Neural progenitor cell (in vitro differentiated cells): ENCODE measurements at regions not wholly inside any gene's neighbourhood (a gene's known extent, or its start where the extent isn't known, plus 50 kb on each side); places are given as distances from the start of the nearest gene placed in this dataset.

ENCODE experiments used
- DNase-seq: peaks from one replicate; pipeline ENCODE4 v3.0.0-alpha.2; 2016; ENCODE audit warnings: low spot score
- H2AFZ ChIP-seq: fragments of 200-600 bp; sonication (generic); replicated peaks from 2 replicates; pipeline ENCODE4 v1.6.1; 2016; ENCODE audit warnings: antibody characterized with exemption
- H3F3A ChIP-seq: fragments of 200-600 bp; sonication (generic); 2 replicates; pipeline ENCODE4 v1.6.1; 2016; ENCODE audit warnings: antibody characterized with exemption, low read depth
- H3K27ac ChIP-seq: fragments of 200-600 bp; sonication (generic); 2 replicates; pipeline ENCODE4 v1.5.1; 2016; ENCODE audit warnings: mild to moderate bottlenecking
- H3K27me3 ChIP-seq: fragments of 200-600 bp; sonication (generic); 2 replicates; pipeline ENCODE4 v1.6.1; 2016; ENCODE audit warnings: mild to moderate bottlenecking, moderate library complexity
- H3K36me3 ChIP-seq: fragments of 200-600 bp; sonication (generic); 2 replicates; pipeline ENCODE4 v1.5.1; 2016
- H3K4me1 ChIP-seq: fragments of 200-600 bp; sonication (generic); 2 replicates; pipeline ENCODE4 v1.6.1; 2016; ENCODE audit warnings: mixed run types
- H3K4me2 ChIP-seq: fragments of 200-600 bp; sonication (generic); 2 replicates; pipeline ENCODE4 v1.6.1; 2016
- H3K4me3 ChIP-seq: fragments of 200-600 bp; sonication (generic); 2 replicates; pipeline ENCODE4 v1.5.1; 2016
- H3K79me2 ChIP-seq: fragments of 200-600 bp; sonication (generic); 2 replicates; pipeline ENCODE4 v1.6.1; 2016; ENCODE audit warnings: low read depth
- H3K9ac ChIP-seq: fragments of 200-600 bp; sonication (generic); 2 replicates; pipeline ENCODE4 v1.6.1; 2016
- H3K9me3 ChIP-seq: fragments of 200-600 bp; sonication (generic); 2 replicates; pipeline ENCODE4 v1.5.1; 2016; ENCODE audit warnings: low read depth
- H4K20me1 ChIP-seq: fragments of 200-600 bp; sonication (generic); 2 replicates; pipeline ENCODE4 v1.6.1; 2016; ENCODE audit warnings: low read depth
- H3K27ac Mint-ChIP-seq: 3 replicates; pipeline ENCODE4 v1.8.0; 2021; ENCODE audit warnings: mixed read lengths
- H3K27me3 Mint-ChIP-seq: 2 replicates; pipeline ENCODE4 v1.8.0; 2022; ENCODE audit warnings: low read depth, mild to moderate bottlenecking, inconsistent platforms, moderate library complexity, mixed read lengths; ENCODE audit not compliant: insufficient read depth
- H3K36me3 Mint-ChIP-seq: 3 replicates; pipeline ENCODE4 v1.8.0; 2021; ENCODE audit warnings: mixed read lengths
- H3K4me1 Mint-ChIP-seq: 3 replicates; pipeline ENCODE4 v1.8.0; 2021; ENCODE audit warnings: mixed read lengths
- H3K4me3 Mint-ChIP-seq: 3 replicates; pipeline ENCODE4 v1.8.0; 2021; ENCODE audit warnings: mild to moderate bottlenecking, moderate library complexity, mixed read lengths
- H3K9me3 Mint-ChIP-seq: 3 replicates; pipeline ENCODE4 v1.8.0; 2020; ENCODE audit warnings: mixed read lengths
- CTCF ChIP-seq: fragments of 200-600 bp; sonication (generic); IDR thresholded peaks from 2 replicates; pipeline ENCODE4 v1.5.1; 2017; ENCODE audit warnings: antibody characterized with exemption, mild to moderate bottlenecking
- EZH2 ChIP-seq: fragments of 200-600 bp; sonication (generic); IDR thresholded peaks from 2 replicates; pipeline ENCODE4 v1.6.1; 2017; ENCODE audit warnings: antibody characterized with exemption, mild to moderate bottlenecking, moderate library complexity
- EZH2phosphoT487 ChIP-seq: fragments of 200-600 bp; sonication (generic); IDR thresholded peaks from 2 replicates; pipeline ENCODE4 v1.6.1; 2017; ENCODE audit warnings: antibody characterized with exemption

- Mint-ChIP-seq H3K4me1 (no peaks in the 10 kb centered on the region), H3K9me3 (peaks cover 3% of the 10 kb centered on the region), H3K36me3 (no peaks in the 10 kb centered on the region), H3K4me3 (no peak overlapping the region), H3K27me3 (peaks cover 2% of the 10 kb centered on the region), H3K27ac (no peak overlapping the region)
- H3K27me3 ChIP-seq, result no peaks in the 10 kb centered on the region
- H3K4me3 ChIP-seq, result no peak overlapping the region
- no peak for DNase-seq
- H3K4me2 ChIP-seq, result no peak overlapping the region
- H3K4me1 ChIP-seq, result no peaks in the 10 kb centered on the region
- H4K20me1 ChIP-seq, result no peaks in the 10 kb centered on the region
- no peaks in the 10 kb centered on the region for H3K79me2 ChIP-seq
- no peaks in the 10 kb centered on the region for H3K9me3 ChIP-seq
- no peak overlapping the region for H3K27ac ChIP-seq
- TF ChIP-seq CTCF (no peak), EZH2phosphoT487 (no peak), EZH2 (no peak)
- no peak overlapping the region for H3K9ac ChIP-seq
- H2AFZ ChIP-seq, result no peak overlapping the region
- no peaks in the 10 kb centered on the region for H3F3A ChIP-seq
- H3K36me3 ChIP-seq, result no peaks in the 10 kb centered on the region
These were observed 173.7 kb downstream of the C1D start for GRCh38 chr2:67889056-67889455.

GRCh38 chr2:67891642-67892041 is 171.2 kb downstream of the C1D start:
- no peaks in the 10 kb centered on the region for H3K36me3 ChIP-seq
- no peak overlapping the region for H2AFZ ChIP-seq
- H3K27me3 ChIP-seq, result no peaks in the 10 kb centered on the region
- H3F3A ChIP-seq, result no peaks in the 10 kb centered on the region
- peaks cover 19% of the 10 kb centered on the region for H3K4me1 ChIP-seq
- H4K20me1 ChIP-seq, result no peaks in the 10 kb centered on the region
- Mint-ChIP-seq H3K27ac (no peak overlapping the region), H3K9me3 (peaks cover 6% of the 10 kb centered on the region), H3K27me3 (peaks cover 4% of the 10 kb centered on the region), H3K36me3 (no peaks in the 10 kb centered on the region), H3K4me1 (peaks cover 22% of the 10 kb centered on the region), H3K4me3 (no peak overlapping the region)
- DNase-seq, result no peak
- no peaks in the 10 kb centered on the region for H3K79me2 ChIP-seq
- no peak overlapping the region for H3K9ac ChIP-seq
- no peak overlapping the region for H3K27ac ChIP-seq
- no peak overlapping the region for H3K4me2 ChIP-seq
- no peak overlapping the region for H3K4me3 ChIP-seq
- H3K9me3 ChIP-seq, result no peaks in the 10 kb centered on the region
- TF ChIP-seq CTCF, result no peak
- TF ChIP-seq EZH2phosphoT487, result no peak
- TF ChIP-seq EZH2, result no peak

GRCh38 chr2:67892339-67892846 is 170.4 kb downstream of the C1D start:
- no peaks in the 10 kb centered on the region for H3K79me2 ChIP-seq
- Mint-ChIP-seq H3K4me1 (peaks cover 22% of the 10 kb centered on the region), H3K27ac (no peak overlapping the region), H3K9me3 (peaks cover 6% of the 10 kb centered on the region), H3K36me3 (no peaks in the 10 kb centered on the region), H3K27me3 (peaks cover 4% of the 10 kb centered on the region), H3K4me3 (no peak overlapping the region)
- no peak overlapping the region for H3K4me2 ChIP-seq
- no peaks in the 10 kb centered on the region for H3K36me3 ChIP-seq
- H2AFZ ChIP-seq, result no peak overlapping the region
- H3K27ac ChIP-seq, result no peak overlapping the region
- no peak for DNase-seq
- H3K9me3 ChIP-seq, result no peaks in the 10 kb centered on the region
- no peaks in the 10 kb centered on the region for H3F3A ChIP-seq
- H3K27me3 ChIP-seq, result no peaks in the 10 kb centered on the region
- TF ChIP-seq EZH2 (no peak), CTCF (no peak), EZH2phosphoT487 (no peak)
- H4K20me1 ChIP-seq, result no peaks in the 10 kb centered on the region
- H3K9ac ChIP-seq, result no peak overlapping the region
- peaks cover 19% of the 10 kb centered on the region for H3K4me1 ChIP-seq
- no peak overlapping the region for H3K4me3 ChIP-seq
